ENCODE measurements at regions not wholly inside any gene's neighbourhood (a gene's known extent, or its start where the extent isn't known, plus 50 kb on each side); places are given as distances from the start of the nearest gene placed in this dataset.

DNA sequence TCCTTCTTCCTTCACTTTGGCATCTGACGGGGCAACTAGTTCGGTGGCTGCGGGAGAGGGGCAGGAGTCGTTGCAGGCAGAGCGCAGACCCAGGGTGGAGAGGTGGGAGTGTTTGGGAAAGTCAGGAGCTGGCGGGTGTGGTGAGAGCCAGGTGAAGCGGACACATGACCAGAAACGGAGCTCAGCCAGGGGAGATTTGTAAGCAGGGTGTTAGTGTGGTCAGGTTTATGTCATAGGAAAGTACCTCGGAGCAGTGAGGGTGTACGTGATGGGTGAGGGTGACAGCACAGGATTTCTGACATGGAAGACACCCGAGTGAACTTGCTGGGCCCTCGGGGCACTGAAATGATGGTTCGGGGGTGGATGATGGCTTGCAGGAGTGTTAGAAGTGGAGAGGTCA, 247.4 kb upstream of the TPM1 start:
- TF ChIP-seq CTCF (IDR thresholded peaks at IDR 0.05; ENCODE audit: low read length) (no peak), EZH2 (optimal IDR thresholded peaks at IDR 0.05; ENCODE audit: low read depth, low read length) (no peak)

Measured in MM.1S (cell line).